H9 (cell line): ENCODE measurements at regions not wholly inside any gene's neighbourhood (a gene's known extent, or its start where the extent isn't known, plus 50 kb on each side); places are given as distances from the start of the nearest gene placed in this dataset.
"Not testable (repeated sequence)": the region's sequence is repeated elsewhere in the genome, so short reads cannot be mapped to it uniquely, and the experiment has no call there.

Experiments used
- DNase-seq: peaks from one replicate; pipeline ENCODE4 v3.0.0-alpha.2; 2017
- H2AFZ ChIP-seq: one replicate; pipeline ENCODE4 v1.6.1; 2013; ENCODE audit warnings: mild to moderate bottlenecking, low read length, control low read depth, moderate library complexity
- H2AK5ac ChIP-seq: 2 replicates; pipeline ENCODE4 v1.6.1; 2013; ENCODE audit warnings: low read length, control low read depth, mixed read lengths; ENCODE audit not compliant: insufficient read length
- H2BK120ac ChIP-seq: one replicate; pipeline ENCODE4 v1.6.1; 2013; ENCODE audit warnings: low read depth, mild to moderate bottlenecking, low read length, control low read depth, inconsistent platforms; ENCODE audit not compliant: poor library complexity, severe bottlenecking
- H2BK12ac ChIP-seq: 2 replicates; pipeline ENCODE4 v1.6.1; 2013; ENCODE audit warnings: low read length, control low read depth, mixed read lengths, low read depth; ENCODE audit not compliant: insufficient read length
- H2BK15ac ChIP-seq: 2 replicates; pipeline ENCODE4 v1.6.1; 2013; ENCODE audit warnings: low read depth, low read length, control low read depth
- H2BK20ac ChIP-seq: one replicate; pipeline ENCODE4 v1.6.1; 2013; ENCODE audit warnings: low read depth, mild to moderate bottlenecking, low read length, control low read depth, inconsistent platforms; ENCODE audit not compliant: poor library complexity, severe bottlenecking
- H2BK5ac ChIP-seq: 2 replicates; pipeline ENCODE4 v1.6.1; 2013; ENCODE audit warnings: low read length, control low read depth, mixed read lengths; ENCODE audit not compliant: insufficient read length
- H3K14ac ChIP-seq: 2 replicates; pipeline ENCODE4 v1.6.1; 2013; ENCODE audit warnings: low read length, control low read depth; ENCODE audit not compliant: insufficient read depth
- H3K18ac ChIP-seq: 2 replicates; pipeline ENCODE4 v1.6.1; 2013; ENCODE audit warnings: low read depth, mild to moderate bottlenecking, mixed read lengths, low read length, control low read depth; ENCODE audit not compliant: insufficient read length
- H3K23ac ChIP-seq: 2 replicates; pipeline ENCODE4 v1.6.1; 2013; ENCODE audit warnings: low read length, control low read depth, mixed read lengths, low read depth; ENCODE audit not compliant: insufficient read length
- H3K23me2 ChIP-seq: 2 replicates; pipeline ENCODE4 v1.6.1; 2013; ENCODE audit warnings: low read depth, mild to moderate bottlenecking, mixed read lengths, low read length, control low read depth; ENCODE audit not compliant: insufficient read length, poor library complexity, severe bottlenecking
- H3K27ac ChIP-seq: 2 replicates; pipeline ENCODE4 v1.5.1; 2013; ENCODE audit warnings: low read length, control low read depth, mixed read lengths, low read depth; ENCODE audit not compliant: insufficient read length
- H3K27me3 ChIP-seq: 2 replicates; pipeline ENCODE4 v1.6.1; 2013; ENCODE audit warnings: low read length, control low read depth, inconsistent platforms; ENCODE audit not compliant: insufficient read depth
- H3K4ac ChIP-seq: 2 replicates; pipeline ENCODE4 v1.6.1; 2013; ENCODE audit warnings: low read depth, mild to moderate bottlenecking, control low read depth, inconsistent platforms, low read length, moderate library complexity
- H3K4me1 ChIP-seq: 2 replicates; pipeline ENCODE4 v1.6.1; 2013; ENCODE audit warnings: low read length, control low read depth, inconsistent platforms; ENCODE audit not compliant: insufficient read depth
- H3K4me2 ChIP-seq: 2 replicates; pipeline ENCODE4 v1.6.1; 2013; ENCODE audit warnings: low read length, control low read depth, mixed read lengths; ENCODE audit not compliant: insufficient read length, insufficient read depth
- H3K56ac ChIP-seq: 2 replicates; pipeline ENCODE4 v1.6.1; 2013; ENCODE audit warnings: low read depth, mild to moderate bottlenecking, mixed read lengths, low read length, control low read depth; ENCODE audit not compliant: insufficient read length
- H3K79me1 ChIP-seq: 2 replicates; pipeline ENCODE4 v1.6.1; 2013; ENCODE audit warnings: low read depth, mild to moderate bottlenecking, moderate library complexity, low read length, control low read depth, inconsistent platforms; ENCODE audit not compliant: insufficient read depth, poor library complexity, severe bottlenecking
- H3K79me2 ChIP-seq: 2 replicates; pipeline ENCODE4 v1.6.1; 2013; ENCODE audit warnings: low read length, control low read depth, inconsistent platforms; ENCODE audit not compliant: insufficient read depth
- H3K9ac ChIP-seq: 2 replicates; pipeline ENCODE4 v1.6.1; 2013; ENCODE audit warnings: low read length, control low read depth, mixed read lengths; ENCODE audit not compliant: insufficient read length; ENCODE audit errors: extremely low read depth
- H3K9me3 ChIP-seq: one replicate; pipeline ENCODE4 v1.6.1; 2013; ENCODE audit warnings: low read depth, low read length, inconsistent platforms; ENCODE audit not compliant: control insufficient read depth
- H3T11ph ChIP-seq: one replicate; pipeline ENCODE4 v1.6.1; 2013; ENCODE audit warnings: mild to moderate bottlenecking, low read length, control low read depth, inconsistent platforms
- H4K20me1 ChIP-seq: one replicate; pipeline ENCODE4 v1.6.1; 2013; ENCODE audit not compliant: control insufficient read depth, insufficient read length, insufficient read depth
- H4K5ac ChIP-seq: 2 replicates; pipeline ENCODE4 v1.6.1; 2013; ENCODE audit warnings: low read depth, mild to moderate bottlenecking, mixed read lengths, low read length, control low read depth; ENCODE audit not compliant: insufficient read length
- H4K8ac ChIP-seq: replicated peaks from 2 replicates; pipeline ENCODE4 v1.6.1; 2013; ENCODE audit warnings: low read length, control low read depth, mixed read lengths, low read depth; ENCODE audit not compliant: insufficient read length
- H4K91ac ChIP-seq: 2 replicates; pipeline ENCODE4 v1.6.1; 2013; ENCODE audit warnings: low read depth, mild to moderate bottlenecking, moderate library complexity, mixed read lengths, low read length, control low read depth; ENCODE audit not compliant: insufficient read length
- H3K27ac Mint-ChIP-seq, 3 experiments: 2 replicates in 2 of 3; 3 replicates in 1 of 3; pipeline ENCODE4 v1.8.0; 2020 to 2021; ENCODE audit warnings: mixed read lengths in 3 of 3, mild to moderate bottlenecking in 1 of 3, moderate library complexity in 1 of 3
- H3K27me3 Mint-ChIP-seq: 2 replicates; pipeline ENCODE4 v1.8.0; 2021; ENCODE audit warnings: low read depth, mild to moderate bottlenecking, moderate library complexity, mixed read lengths
- H3K36me3 Mint-ChIP-seq, 3 experiments: 2 replicates in 2 of 3; 3 replicates in 1 of 3; pipeline ENCODE4 v1.8.0; 2020 to 2021; ENCODE audit warnings: low read depth in 3 of 3, mixed read lengths in 3 of 3; ENCODE audit not compliant: insufficient read depth in 1 of 3
- H3K4me1 Mint-ChIP-seq, 2 experiments: 2 replicates each; pipeline ENCODE4 v1.8.0; 2020; ENCODE audit warnings: mixed read lengths in 2 of 2
- H3K4me3 Mint-ChIP-seq, 2 experiments: 2 replicates in 1 of 2; 3 replicates in 1 of 2; pipeline ENCODE4 v1.8.0; 2020 to 2021; ENCODE audit warnings: mild to moderate bottlenecking in 2 of 2, mixed read lengths in 2 of 2, moderate library complexity in 1 of 2
- H3K9me3 Mint-ChIP-seq, 2 experiments: 2 replicates in 1 of 2; 3 replicates in 1 of 2; pipeline ENCODE4 v1.8.0; 2020; ENCODE audit warnings: mild to moderate bottlenecking in 2 of 2, mixed read lengths in 2 of 2, moderate library complexity in 1 of 2
- CTCF ChIP-seq: fragments of 200-600 bp; sonication (generic); conservative IDR thresholded peaks from 3 replicates; pipeline ENCODE4 v1.8.0; 2021; ENCODE audit warnings: antibody characterized with exemption, mild to moderate bottlenecking
- WGBS: extraction: QIAGEN DNeasy Blood & Tissue Kit; methylation state at CpG from one replicate; pipeline ENCODE4 v1.1.7; 2013; ENCODE audit warnings: missing lambda C conversion rate, low lambda C conversion rate, mixed read lengths; ENCODE audit not compliant: insufficient read length; ENCODE audit errors: extremely low coverage; 5-methylcytosine and 5-hydroxymethylcytosine counted together

GRCh38 chr7:66467887-66468286, 160.8 kb upstream of the KCTD7 start:
- Histone ChIP-seq H2BK120ac (no peak overlapping the region), H3K4me1 (no peaks in the 10 kb centered on the region), H3K27ac (no peak overlapping the region), H3K9me3 (no peaks in the 10 kb centered on the region), H3T11ph (no peak overlapping the region), H3K14ac (no peak overlapping the region), H2BK20ac (no peak overlapping the region), H3K23ac (no peak overlapping the region), H3K27me3 (no peaks in the 10 kb centered on the region), H3K18ac (no peak overlapping the region), H3K4me2 (no peak overlapping the region), H4K20me1 (no peaks in the 10 kb centered on the region), H3K56ac (no peak overlapping the region), H4K5ac (no peak overlapping the region), H3K23me2 (no peaks in the 10 kb centered on the region), H3K79me1 (no peaks in the 10 kb centered on the region), H3K79me2 (no peaks in the 10 kb centered on the region), H2BK12ac (no peak overlapping the region), H3K4ac (no peak overlapping the region), H2BK5ac (no peak overlapping the region), H3K9ac (no peak overlapping the region), H2AFZ (no peak overlapping the region), H4K8ac (no peak overlapping the region), H2AK5ac (no peak overlapping the region), H4K91ac (no peak overlapping the region), H2BK15ac (no peak overlapping the region)
- Mint-ChIP-seq H3K36me3 (no peaks in the 10 kb centered on the region; a peak in 1 of 7 replicates), H3K27me3 (no peaks in the 10 kb centered on the region), H3K9me3 (no peaks in the 10 kb centered on the region), H3K27ac (no peak overlapping the region), H3K4me1 (no peaks in the 10 kb centered on the region), H3K4me3 (no peak overlapping the region)
- WGBS, result no CpG with 5 or more reads among the region's 2 CpGs
- TF ChIP-seq CTCF, result no peak
- DNase-seq, result no peak

- H3K23ac ChIP-seq, H3K4me1 Mint-ChIP-seq, H2AK5ac ChIP-seq, H3K4me2 ChIP-seq, H3T11ph ChIP-seq, H4K5ac ChIP-seq, H3K4me1 ChIP-seq, H2BK120ac ChIP-seq, H3K4me3 Mint-ChIP-seq, H3K23me2 ChIP-seq, H2BK15ac ChIP-seq, H3K27me3 ChIP-seq, H2AFZ ChIP-seq, H3K9ac ChIP-seq, H3K27me3 Mint-ChIP-seq, H3K18ac ChIP-seq, H3K79me1 ChIP-seq, H4K8ac ChIP-seq, H3K9me3 ChIP-seq, H4K91ac ChIP-seq, H3K27ac ChIP-seq, H4K20me1 ChIP-seq, H3K56ac ChIP-seq, DNase-seq, H3K79me2 ChIP-seq, H2BK5ac ChIP-seq, H3K4ac ChIP-seq, H3K27ac Mint-ChIP-seq, H2BK20ac ChIP-seq, H3K14ac ChIP-seq, H3K9me3 Mint-ChIP-seq, H2BK12ac ChIP-seq: not testable (repeated sequence)
- H3K36me3 Mint-ChIP-seq, result peaks cover under 1 to 12% (median 6%) of the 10 kb centered on the region in 3 experiments; a peak in 5 of 7 replicates
- WGBS, result no CpG with 5 or more reads among the region's 3 CpGs
Observed at GRCh38 chr7:66473064-66473463, 155.6 kb upstream of the KCTD7 start.
